ENCODE measurements at regions not wholly inside any gene's neighbourhood (a gene's known extent, or its start where the extent isn't known, plus 50 kb on each side); places are given as distances from the start of the nearest gene placed in this dataset.

GRCh38 chr13:72562686-72563085 lies 164.7 kb downstream of the MZT1 start:
- no peaks in the 10 kb centered on the region for H3K27me3 ChIP-seq (replicated peaks; ENCODE audit: control insufficient read depth, insufficient read depth, low read length)
- ChIA-PET POLR2A (no interaction called here), CTCF (no interaction called here)
- no peaks in the 10 kb centered on the region for H3K9me3 ChIP-seq
- H3K4me3 ChIP-seq (ENCODE audit: low read depth, low read length), result no peak overlapping the region
- no peaks in the 10 kb centered on the region for H3K36me3 ChIP-seq (ENCODE audit: control insufficient read depth, insufficient read depth, low read length)
- no TSS peak for BruUV-seq (replicated peaks)
- H3K4me1 ChIP-seq, result no peaks in the 10 kb centered on the region
- H3K4me1 Mint-ChIP-seq (ENCODE audit: low read depth, unreplicated experiment), result no peaks in the 10 kb centered on the region
- H3K27ac Mint-ChIP-seq (ENCODE audit: unreplicated experiment), result no peak overlapping the region
- intact Hi-C loops (cut with micrococcal nuclease; ENCODE audit: unreplicated experiment), result loop anchor here (10.0 kb wide), 2 partner anchors 128 to 368 kb away; no protein-coding TSS in a partner anchor
- H3K27me3 Mint-ChIP-seq (ENCODE audit: insufficient read depth, unreplicated experiment), result peaks cover 10% of the 10 kb centered on the region
- TF ChIP-seq CTCF (IDR thresholded peaks at IDR 0.05; ENCODE audit: insufficient read depth in 1 of 2, low read depth in 1 of 2, low read length in 1 of 2, severe bottlenecking in 1 of 2, unreplicated experiment in 1 of 2), result no peak
- no peaks in the 10 kb centered on the region for H3K36me3 Mint-ChIP-seq (ENCODE audit: insufficient read depth, unreplicated experiment)
- H3K9me3 Mint-ChIP-seq (ENCODE audit: unreplicated experiment), result no peaks in the 10 kb centered on the region
- DNase-seq, result no peak
- no peak overlapping the region for H3K4me3 Mint-ChIP-seq (ENCODE audit: unreplicated experiment)

- Histone ChIP-seq H3K36me3 (ENCODE audit: control insufficient read depth, insufficient read depth, low read length) (no peaks in the 10 kb centered on the region), H3K4me1 (no peaks in the 10 kb centered on the region), H3K4me3 (ENCODE audit: low read depth, low read length) (no peak overlapping the region), H3K27me3 (replicated peaks; ENCODE audit: control insufficient read depth, insufficient read depth, low read length) (no peaks in the 10 kb centered on the region), H3K9me3 (no peaks in the 10 kb centered on the region)
- no peak for TF ChIP-seq CTCF (IDR thresholded peaks at IDR 0.05; ENCODE audit: insufficient read depth in 1 of 2, low read depth in 1 of 2, low read length in 1 of 2, severe bottlenecking in 1 of 2, unreplicated experiment in 1 of 2)
- Mint-ChIP-seq H3K27ac (ENCODE audit: unreplicated experiment) (no peak overlapping the region), H3K4me3 (ENCODE audit: unreplicated experiment) (no peak overlapping the region), H3K4me1 (ENCODE audit: low read depth, unreplicated experiment) (no peaks in the 10 kb centered on the region), H3K27me3 (ENCODE audit: insufficient read depth, unreplicated experiment) (peaks cover 10% of the 10 kb centered on the region), H3K36me3 (ENCODE audit: insufficient read depth, unreplicated experiment) (no peaks in the 10 kb centered on the region), H3K9me3 (ENCODE audit: unreplicated experiment) (no peaks in the 10 kb centered on the region)
- POLR2A ChIA-PET, result no interaction called here
- intact Hi-C loops (cut with micrococcal nuclease; ENCODE audit: unreplicated experiment), result loop anchor here (10.0 kb wide), 2 partner anchors 127 to 367 kb away; no protein-coding TSS in a partner anchor
- DNase-seq, result no peak
- CTCF ChIA-PET, result no interaction called here
- no TSS peak for BruUV-seq (replicated peaks)
Observed at GRCh38 chr13:72561791-72562190, 165.6 kb downstream of the MZT1 start.

- Mint-ChIP-seq H3K4me3 (ENCODE audit: unreplicated experiment) (no peak overlapping the region), H3K36me3 (ENCODE audit: insufficient read depth, unreplicated experiment) (no peaks in the 10 kb centered on the region), H3K27ac (ENCODE audit: unreplicated experiment) (no peak overlapping the region), H3K27me3 (ENCODE audit: insufficient read depth, unreplicated experiment) (peaks cover 6% of the 10 kb centered on the region), H3K9me3 (ENCODE audit: unreplicated experiment) (no peaks in the 10 kb centered on the region), H3K4me1 (ENCODE audit: low read depth, unreplicated experiment) (no peaks in the 10 kb centered on the region)
- no peak for TF ChIP-seq CTCF (IDR thresholded peaks at IDR 0.05; ENCODE audit: insufficient read depth in 1 of 2, low read depth in 1 of 2, low read length in 1 of 2, severe bottlenecking in 1 of 2, unreplicated experiment in 1 of 2)
- CTCF ChIA-PET, result no interaction called here
- Histone ChIP-seq H3K4me1 (no peaks in the 10 kb centered on the region), H3K36me3 (ENCODE audit: control insufficient read depth, insufficient read depth, low read length) (no peaks in the 10 kb centered on the region), H3K27me3 (replicated peaks; ENCODE audit: control insufficient read depth, insufficient read depth, low read length) (no peaks in the 10 kb centered on the region), H3K4me3 (ENCODE audit: low read depth, low read length) (no peak overlapping the region), H3K9me3 (no peaks in the 10 kb centered on the region)
- POLR2A ChIA-PET, result no interaction called here
- intact Hi-C loops (cut with micrococcal nuclease; ENCODE audit: unreplicated experiment), result loop anchor here (10.0 kb wide), 2 partner anchors 125 to 365 kb away; no protein-coding TSS in a partner anchor
- no TSS peak for BruUV-seq (replicated peaks)
- no peak for DNase-seq
Observed at GRCh38 chr13:72559716-72560115, 167.7 kb downstream of the MZT1 start.
